CD8-positive, alpha-beta memory T cell (primary cell): ENCODE measurements at regions not wholly inside any gene's neighbourhood (a gene's known extent, or its start where the extent isn't known, plus 50 kb on each side); places are given as distances from the start of the nearest gene placed in this dataset.

Experiments used
- CTCF ChIA-PET: fragments of 350-600 bp; sonication (Branson Sonifier 250); formaldehyde crosslinking; loops from one replicate; lab custom pipeline; 2021; ENCODE audit warnings: antibody characterized with exemption; lab: Charles Lee
- POLR2A ChIA-PET: fragments of 350-600 bp; sonication (Branson Sonifier 250); formaldehyde crosslinking; loops from one replicate; lab custom pipeline; 2021; ENCODE audit warnings: antibody characterized with exemption; lab: Charles Lee
- DNase-seq, 5 donors: peaks; one replicate each; pipeline versions ENCODE4 v3.0.0 to v3.0.0-alpha.2; 2020 to 2022; ENCODE audit warnings: mixed read lengths in 1 of 5
- H3K27ac ChIP-seq: one replicate; pipeline ENCODE4 v1.7.0; 2013; ENCODE audit warnings: low read depth, mild to moderate bottlenecking, low read length, moderate library complexity
- H3K27me3 ChIP-seq: 2 replicates; pipeline ENCODE4 v1.7.0; 2013; ENCODE audit warnings: low read length, mild to moderate bottlenecking; ENCODE audit not compliant: insufficient read depth, poor library complexity, severe bottlenecking
- H3K36me3 ChIP-seq: 2 replicates; pipeline ENCODE4 v1.7.0; 2013; ENCODE audit warnings: mild to moderate bottlenecking, low read length, moderate library complexity; ENCODE audit not compliant: insufficient read depth
- H3K4me1 ChIP-seq: 2 replicates; pipeline ENCODE4 v1.7.0; 2013; ENCODE audit warnings: mild to moderate bottlenecking, low read length, moderate library complexity; ENCODE audit not compliant: insufficient read depth
- H3K4me3 ChIP-seq: 2 replicates; pipeline ENCODE4 v1.7.0; 2013; ENCODE audit warnings: mild to moderate bottlenecking, low read length
- H3K9me3 ChIP-seq: 2 replicates; pipeline ENCODE4 v1.7.0; 2013; ENCODE audit warnings: mild to moderate bottlenecking, low read length
- H3K27ac Mint-ChIP-seq, 8 donors: one replicate each; pipeline ENCODE4 v1.8.0; 2020 to 2021; ENCODE audit warnings: mixed read lengths in 8 of 8, mild to moderate bottlenecking in 6 of 8, inconsistent platforms in 3 of 8, moderate library complexity in 3 of 8
- H3K27me3 Mint-ChIP-seq, 2 donors: one replicate each; pipeline ENCODE4 v1.8.0; 2020 to 2021; ENCODE audit warnings: mixed read lengths in 2 of 2, mild to moderate bottlenecking in 1 of 2, moderate library complexity in 1 of 2
- H3K36me3 Mint-ChIP-seq, 3 donors: one replicate each; pipeline ENCODE4 v1.8.0; 2020 to 2021; ENCODE audit warnings: mixed read lengths in 3 of 3, inconsistent platforms in 1 of 3, mild to moderate bottlenecking in 1 of 3
- H3K4me1 Mint-ChIP-seq, 3 donors: one replicate each; pipeline ENCODE4 v1.8.0; 2020 to 2021; ENCODE audit warnings: mixed read lengths in 3 of 3, inconsistent platforms in 1 of 3, mild to moderate bottlenecking in 1 of 3
- H3K4me3 Mint-ChIP-seq, 7 donors: one replicate each; pipeline ENCODE4 v1.8.0; 2020 to 2021; ENCODE audit warnings: mixed read lengths in 7 of 7, mild to moderate bottlenecking in 6 of 7, moderate library complexity in 4 of 7, inconsistent platforms in 2 of 7
- H3K9me3 Mint-ChIP-seq, 5 donors: one replicate each; pipeline ENCODE4 v1.8.0; 2020 to 2022; ENCODE audit warnings: mixed read lengths in 5 of 5, mild to moderate bottlenecking in 3 of 5, moderate library complexity in 2 of 5, inconsistent platforms in 1 of 5

DNA sequence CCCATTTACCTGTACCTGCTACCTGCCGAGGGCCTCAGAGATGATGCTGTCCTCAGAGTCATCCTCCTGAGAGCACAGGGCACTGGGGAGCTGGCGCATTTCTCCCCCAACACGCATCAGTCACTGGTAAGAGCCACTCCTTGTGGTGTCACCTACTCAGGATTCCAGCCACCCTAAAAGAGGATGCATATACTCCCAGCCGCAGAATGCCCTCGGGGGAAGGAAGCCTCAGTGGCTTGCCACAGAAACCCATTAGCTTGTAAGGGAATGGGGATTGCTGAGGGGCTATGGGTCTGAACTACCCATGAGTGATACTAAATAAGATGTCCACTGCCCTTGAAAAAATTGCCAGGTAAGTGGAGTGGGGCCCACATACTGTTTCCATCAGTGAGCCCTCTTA, 279.2 kb downstream of the WDR11 start:
- Mint-ChIP-seq H3K9me3 (peaks cover 0 to 5% (median 1%) of the 10 kb centered on the region in 5 donors), H3K4me3 (no peak overlapping the region), H3K27ac (no peak overlapping the region), H3K27me3 (peaks cover 1 to 4% of the 10 kb centered on the region in 2 donors), H3K4me1 (no peaks in the 10 kb centered on the region), H3K36me3 (no peaks in the 10 kb centered on the region)
- POLR2A ChIA-PET, result no interaction called here
- Histone ChIP-seq H3K27me3 (no peaks in the 10 kb centered on the region), H3K27ac (no peak overlapping the region), H3K4me3 (no peak overlapping the region), H3K36me3 (no peaks in the 10 kb centered on the region), H3K9me3 (no peaks in the 10 kb centered on the region), H3K4me1 (no peaks in the 10 kb centered on the region)
- CTCF ChIA-PET, result no interaction called here
- DNase-seq, result no peak

DNA sequence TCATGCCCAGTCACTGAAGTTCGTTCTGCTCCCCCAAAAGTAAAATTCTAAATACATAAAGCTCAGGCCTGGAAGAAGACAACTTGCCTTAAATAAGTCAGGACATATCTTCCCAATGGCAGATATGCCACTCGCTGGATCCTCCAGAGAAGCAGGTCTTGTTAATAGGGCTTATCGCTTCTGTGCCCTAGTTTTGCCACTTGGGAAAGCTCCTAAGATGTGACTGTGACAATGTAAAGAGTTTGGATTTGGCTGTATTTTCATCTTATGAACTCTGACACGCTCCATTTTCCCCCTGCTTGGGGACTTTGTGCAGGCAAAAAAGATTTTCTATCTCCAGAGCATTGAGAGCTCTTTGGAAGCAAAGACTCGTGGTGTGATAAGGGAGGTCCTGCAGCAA, 279.9 kb downstream of the WDR11 start:
- Histone ChIP-seq H3K4me3 (no peak overlapping the region), H3K27me3 (no peaks in the 10 kb centered on the region), H3K4me1 (no peaks in the 10 kb centered on the region), H3K9me3 (no peaks in the 10 kb centered on the region), H3K27ac (no peak overlapping the region), H3K36me3 (no peaks in the 10 kb centered on the region)
- ChIA-PET POLR2A (no interaction called here), CTCF (interaction anchor here (0.6 kb wide), 1 partner anchor 187 kb away, joined by 3 read pairs; no protein-coding TSS in a partner anchor)
- peaks cover 1 to 4% of the 10 kb centered on the region in 2 donors for H3K27me3 Mint-ChIP-seq
- no peak overlapping the region for H3K4me3 Mint-ChIP-seq
- H3K9me3 Mint-ChIP-seq, result peaks cover 0 to 5% (median 1%) of the 10 kb centered on the region in 5 donors
- H3K4me1 Mint-ChIP-seq, result no peaks in the 10 kb centered on the region
- DNase-seq, result no peak
- H3K36me3 Mint-ChIP-seq, result no peaks in the 10 kb centered on the region
- no peak overlapping the region for H3K27ac Mint-ChIP-seq

DNA sequence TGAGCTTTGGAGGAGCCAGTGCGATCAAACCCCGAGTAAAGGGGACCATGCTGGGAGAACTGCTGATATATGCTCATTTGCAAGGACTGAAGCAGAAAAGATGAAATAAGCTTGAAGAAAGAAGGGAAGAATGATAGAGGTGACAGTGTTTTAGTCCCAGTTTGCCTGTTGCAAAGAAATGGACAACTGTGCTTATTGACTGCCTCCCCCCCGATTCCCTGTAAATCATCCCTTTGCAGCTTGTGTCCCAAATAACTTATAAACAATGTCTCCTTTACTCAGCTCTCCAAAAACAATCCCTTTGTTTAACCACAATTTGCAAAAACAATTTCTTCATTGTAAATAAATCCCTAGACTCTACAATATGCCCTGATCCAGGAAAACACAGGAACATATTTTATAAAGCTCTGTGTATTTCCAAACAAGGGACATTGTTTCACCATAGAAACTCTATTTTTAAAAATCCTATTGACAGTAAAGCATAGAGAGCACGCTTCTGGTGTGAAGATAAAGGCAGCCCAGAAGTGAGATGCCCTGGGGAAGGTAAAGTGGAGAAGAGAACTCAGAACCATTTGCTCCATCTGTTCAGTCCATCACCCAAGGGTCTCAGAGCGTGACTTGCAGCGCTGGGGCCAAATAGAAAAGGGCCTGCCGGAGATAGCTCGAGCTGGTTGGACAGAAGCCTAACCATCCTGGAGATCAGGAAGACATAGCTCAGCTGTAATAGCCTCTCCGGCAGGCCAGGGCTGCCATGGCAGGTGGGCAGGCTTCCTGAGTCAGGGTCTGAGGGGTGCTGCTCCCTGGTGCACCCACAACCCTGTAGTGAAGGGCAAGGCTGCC, 280.5 kb downstream of the WDR11 start:
- ChIA-PET POLR2A (no interaction called here), CTCF (interaction anchor here (0.6 kb wide), 1 partner anchor 188 kb away, joined by 3 read pairs; no protein-coding TSS in a partner anchor)
- Histone ChIP-seq H3K36me3 (no peaks in the 10 kb centered on the region), H3K27ac (no peak overlapping the region), H3K4me1 (no peaks in the 10 kb centered on the region), H3K9me3 (no peaks in the 10 kb centered on the region), H3K4me3 (no peak overlapping the region), H3K27me3 (no peaks in the 10 kb centered on the region)
- no peak overlapping the region for H3K27ac Mint-ChIP-seq
- H3K4me3 Mint-ChIP-seq, result no peak overlapping the region
- DNase-seq, result no peak
- no peaks in the 10 kb centered on the region for H3K4me1 Mint-ChIP-seq
- no peaks in the 10 kb centered on the region for H3K36me3 Mint-ChIP-seq
- H3K9me3 Mint-ChIP-seq, result peaks cover 0 to 7% (median 2%) of the 10 kb centered on the region in 5 donors
- H3K27me3 Mint-ChIP-seq, result peaks cover 1 to 7% of the 10 kb centered on the region in 2 donors

DNA sequence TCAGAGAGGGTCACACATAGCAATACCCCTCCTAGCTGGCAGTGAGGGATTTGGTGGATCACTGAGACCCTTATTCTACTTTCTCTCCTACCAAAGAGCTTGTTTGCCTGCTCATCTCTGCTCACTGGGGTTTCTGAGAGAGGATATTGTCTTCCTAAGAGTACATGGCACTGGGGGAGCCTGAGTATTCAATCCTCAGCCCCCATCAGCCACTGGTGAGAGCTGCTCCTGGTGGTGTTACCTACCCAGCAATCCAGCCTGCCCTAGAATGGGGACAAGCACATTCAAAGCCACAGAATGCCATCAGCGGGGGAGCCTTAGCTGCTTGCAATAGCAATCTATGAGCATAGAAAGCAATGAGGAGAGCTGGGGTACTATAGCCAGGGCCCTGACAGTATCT, 281.1 kb downstream of the WDR11 start:
- ChIA-PET CTCF (no interaction called here), POLR2A (no interaction called here)
- Mint-ChIP-seq H3K27ac (no peak overlapping the region), H3K36me3 (no peaks in the 10 kb centered on the region), H3K27me3 (peaks cover 1 to 7% of the 10 kb centered on the region in 2 donors), H3K4me3 (no peak overlapping the region), H3K9me3 (peaks cover 0 to 7% (median 2%) of the 10 kb centered on the region in 5 donors), H3K4me1 (no peaks in the 10 kb centered on the region)
- DNase-seq, result no peak
- no peak overlapping the region for H3K4me3 ChIP-seq
- H3K9me3 ChIP-seq, result no peaks in the 10 kb centered on the region
- no peaks in the 10 kb centered on the region for H3K36me3 ChIP-seq
- no peaks in the 10 kb centered on the region for H3K27me3 ChIP-seq
- H3K4me1 ChIP-seq, result no peaks in the 10 kb centered on the region
- no peak overlapping the region for H3K27ac ChIP-seq

DNA sequence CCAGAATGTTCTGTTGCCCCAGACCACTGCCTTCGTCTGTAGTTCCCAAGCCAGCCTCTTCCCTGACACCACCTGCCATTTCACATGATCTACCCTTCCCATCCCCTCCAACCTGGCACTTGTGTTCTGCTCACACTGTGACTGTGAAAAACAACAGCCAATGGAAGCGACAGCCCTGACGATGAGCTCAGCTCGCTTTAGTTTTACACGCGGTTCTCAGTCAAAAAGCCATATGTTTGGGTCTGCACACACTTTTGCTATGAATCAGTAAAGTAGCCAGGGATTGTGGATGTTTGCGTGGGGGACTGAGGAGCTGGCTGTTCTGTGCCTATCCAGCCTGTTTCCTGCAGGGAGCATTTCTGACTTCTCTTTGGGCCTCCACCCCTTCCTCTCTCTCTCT, 282.7 kb downstream of the WDR11 start:
- H3K9me3 Mint-ChIP-seq, result peaks cover 0 to 3% (median 2%) of the 10 kb centered on the region in 5 donors
- no peaks in the 10 kb centered on the region for H3K36me3 Mint-ChIP-seq
- Histone ChIP-seq H3K27ac (no peak overlapping the region), H3K36me3 (no peaks in the 10 kb centered on the region), H3K4me1 (no peaks in the 10 kb centered on the region), H3K27me3 (no peaks in the 10 kb centered on the region), H3K9me3 (no peaks in the 10 kb centered on the region), H3K4me3 (no peak overlapping the region)
- no peak overlapping the region for H3K27ac Mint-ChIP-seq
- H3K4me3 Mint-ChIP-seq, result no peak overlapping the region
- POLR2A ChIA-PET, result no interaction called here
- CTCF ChIA-PET, result no interaction called here
- no peak for DNase-seq
- H3K27me3 Mint-ChIP-seq, result peaks cover 1 to 7% of the 10 kb centered on the region in 2 donors
- H3K4me1 Mint-ChIP-seq, result no peaks in the 10 kb centered on the region

DNA sequence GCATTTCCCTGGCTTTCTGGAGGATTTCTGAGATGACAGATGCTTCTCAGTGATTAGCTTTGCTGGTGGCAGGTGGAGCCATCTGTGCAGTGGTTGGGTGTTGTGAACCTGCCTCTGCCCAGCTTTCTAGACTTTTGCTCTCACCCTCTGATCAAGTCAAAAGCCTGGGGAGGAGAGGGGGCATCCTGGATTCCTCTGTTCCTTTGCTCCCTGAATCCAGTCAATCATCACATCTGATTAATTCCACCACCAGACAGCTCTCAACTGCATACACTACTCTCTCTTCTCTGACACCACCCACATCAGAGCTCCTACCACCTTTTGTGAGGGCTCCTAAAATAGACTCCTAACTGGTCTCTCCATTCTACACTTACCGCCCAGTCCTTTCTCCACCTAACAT, 283.5 kb downstream of the WDR11 start:
- CTCF ChIA-PET, result no interaction called here
- H3K4me1 Mint-ChIP-seq, result no peaks in the 10 kb centered on the region
- no peak overlapping the region for H3K27ac ChIP-seq
- H3K4me3 ChIP-seq, result no peak overlapping the region
- no peak for DNase-seq
- H3K4me3 Mint-ChIP-seq, result no peak overlapping the region
- POLR2A ChIA-PET, result no interaction called here
- no peaks in the 10 kb centered on the region for H3K9me3 ChIP-seq
- H3K27ac Mint-ChIP-seq, result no peak overlapping the region
- H3K27me3 ChIP-seq, result no peaks in the 10 kb centered on the region
- no peaks in the 10 kb centered on the region for H3K4me1 ChIP-seq
- H3K36me3 Mint-ChIP-seq, result no peaks in the 10 kb centered on the region
- H3K27me3 Mint-ChIP-seq, result peaks cover 1 to 7% of the 10 kb centered on the region in 2 donors
- H3K9me3 Mint-ChIP-seq, result peaks cover 0 to 3% (median 1%) of the 10 kb centered on the region in 5 donors
- no peaks in the 10 kb centered on the region for H3K36me3 ChIP-seq

DNA sequence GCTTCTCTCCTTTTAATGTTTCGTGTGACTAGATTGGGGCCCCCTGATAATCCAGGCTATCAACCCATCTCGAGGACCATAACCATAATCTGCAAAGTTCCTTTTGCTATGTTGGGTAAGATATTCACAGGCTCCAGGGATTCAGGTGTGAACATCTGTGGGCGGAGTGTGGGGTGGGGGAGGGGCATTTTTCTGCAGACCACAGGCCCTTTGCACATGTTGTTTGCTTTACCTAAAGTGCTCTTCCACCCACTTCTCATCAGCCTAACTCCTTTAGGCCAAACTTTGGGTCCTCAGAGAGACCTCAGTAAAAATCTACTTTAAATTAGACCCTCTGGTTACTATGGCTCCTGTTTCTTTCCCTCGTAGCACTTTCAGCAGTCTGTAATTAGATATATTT, 284.4 kb downstream of the WDR11 start:
- Histone ChIP-seq H3K4me1 (no peaks in the 10 kb centered on the region), H3K4me3 (no peak overlapping the region), H3K27me3 (no peaks in the 10 kb centered on the region), H3K27ac (no peak overlapping the region), H3K9me3 (no peaks in the 10 kb centered on the region), H3K36me3 (no peaks in the 10 kb centered on the region)
- no peaks in the 10 kb centered on the region for H3K36me3 Mint-ChIP-seq
- peaks cover 0 to 3% (median 1%) of the 10 kb centered on the region in 5 donors for H3K9me3 Mint-ChIP-seq
- no peak overlapping the region for H3K4me3 Mint-ChIP-seq
- ChIA-PET CTCF (no interaction called here), POLR2A (no interaction called here)
- H3K27me3 Mint-ChIP-seq, result peaks cover 2 to 7% of the 10 kb centered on the region in 2 donors
- H3K4me1 Mint-ChIP-seq, result no peaks in the 10 kb centered on the region
- H3K27ac Mint-ChIP-seq, result no peak overlapping the region
- no peak for DNase-seq

DNA sequence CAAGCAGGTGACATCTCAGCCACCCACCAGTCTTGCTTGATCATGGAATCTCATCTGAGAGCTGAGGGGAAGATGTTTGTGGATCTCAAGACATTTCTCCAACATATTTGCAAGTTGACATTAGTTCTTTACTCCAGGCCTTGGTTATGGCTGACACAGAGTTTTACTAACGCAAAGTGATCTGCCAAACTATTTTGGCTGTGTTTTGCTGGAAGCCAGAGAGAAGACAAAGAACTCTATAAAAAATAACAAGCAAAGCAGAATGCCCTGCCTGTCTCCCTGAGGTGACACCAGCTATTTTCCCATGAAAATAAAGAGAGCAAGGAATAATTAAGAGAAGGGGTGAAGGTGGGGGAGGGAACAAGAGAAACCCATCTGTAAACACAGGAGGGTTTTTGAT, 286.4 kb downstream of the WDR11 start:
- Mint-ChIP-seq H3K27me3 (peaks cover 2 to 7% of the 10 kb centered on the region in 2 donors), H3K4me1 (no peaks in the 10 kb centered on the region), H3K9me3 (peaks cover 0 to 4% (median 3%) of the 10 kb centered on the region in 5 donors), H3K27ac (no peak overlapping the region), H3K4me3 (no peak overlapping the region), H3K36me3 (no peaks in the 10 kb centered on the region)
- no peak for DNase-seq
- Histone ChIP-seq H3K4me3 (no peak overlapping the region), H3K4me1 (no peaks in the 10 kb centered on the region), H3K27ac (no peak overlapping the region), H3K9me3 (no peaks in the 10 kb centered on the region), H3K36me3 (no peaks in the 10 kb centered on the region), H3K27me3 (no peaks in the 10 kb centered on the region)
- POLR2A ChIA-PET, result no interaction called here
- CTCF ChIA-PET, result no interaction called here
